ENCODE measurements at regions not wholly inside any gene's neighbourhood (a gene's known extent, or its start where the extent isn't known, plus 50 kb on each side); places are given as distances from the start of the nearest gene placed in this dataset.

GRCh38 chr3:8197384-8197783 is 304.2 kb upstream of the LMCD1 start:
- TF ChIP-seq CTCF (IDR thresholded peaks at IDR 0.05) = no peak
- TF ChIP-seq POLR2A (IDR thresholded peaks at IDR 0.05) = no peak
